Epithelial cell of esophagus (primary cell): ENCODE measurements at regions not wholly inside any gene's neighbourhood (a gene's known extent, or its start where the extent isn't known, plus 50 kb on each side); places are given as distances from the start of the nearest gene placed in this dataset.

Experiments used
- DNase-seq: peaks from one replicate; pipeline ENCODE4 v3.0.0; 2010; ENCODE audit warnings: low read depth
- H3K4me3 ChIP-seq: 2 replicates; pipeline ENCODE4 v1.5.1; 2011; ENCODE audit warnings: mild to moderate bottlenecking, low read length, control low read depth
- TF ChIP-seq, protein P1 (sequence below): IDR thresholded peaks from 2 replicates; pipeline ENCODE4 v1.5.1; 2011; ENCODE audit warnings: low read depth, mild to moderate bottlenecking, low read length, control low read depth, inconsistent platforms; ENCODE audit not compliant: insufficient read depth; ENCODE audit errors: missing control alignments

DNA sequence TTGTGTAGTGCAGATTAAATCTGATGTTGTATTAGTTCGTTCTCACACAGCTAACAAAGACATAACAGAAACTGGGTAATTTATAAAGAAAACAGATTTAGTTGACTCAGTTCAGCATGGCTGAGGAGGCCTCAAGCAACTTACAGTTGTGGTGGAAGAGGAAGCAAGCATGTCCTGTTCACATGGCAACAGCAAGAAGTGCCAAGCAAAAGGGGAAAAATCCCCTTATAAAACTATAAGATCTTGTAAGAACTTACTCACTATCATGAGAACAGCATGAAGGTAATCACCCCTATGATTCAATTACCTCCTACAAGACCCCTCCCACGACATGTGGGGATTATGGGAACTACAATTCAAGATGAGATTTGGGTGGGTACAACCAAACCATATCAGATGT lies 238.6 kb upstream of the PRR16 start:
- TF ChIP-seq, protein P1, sequence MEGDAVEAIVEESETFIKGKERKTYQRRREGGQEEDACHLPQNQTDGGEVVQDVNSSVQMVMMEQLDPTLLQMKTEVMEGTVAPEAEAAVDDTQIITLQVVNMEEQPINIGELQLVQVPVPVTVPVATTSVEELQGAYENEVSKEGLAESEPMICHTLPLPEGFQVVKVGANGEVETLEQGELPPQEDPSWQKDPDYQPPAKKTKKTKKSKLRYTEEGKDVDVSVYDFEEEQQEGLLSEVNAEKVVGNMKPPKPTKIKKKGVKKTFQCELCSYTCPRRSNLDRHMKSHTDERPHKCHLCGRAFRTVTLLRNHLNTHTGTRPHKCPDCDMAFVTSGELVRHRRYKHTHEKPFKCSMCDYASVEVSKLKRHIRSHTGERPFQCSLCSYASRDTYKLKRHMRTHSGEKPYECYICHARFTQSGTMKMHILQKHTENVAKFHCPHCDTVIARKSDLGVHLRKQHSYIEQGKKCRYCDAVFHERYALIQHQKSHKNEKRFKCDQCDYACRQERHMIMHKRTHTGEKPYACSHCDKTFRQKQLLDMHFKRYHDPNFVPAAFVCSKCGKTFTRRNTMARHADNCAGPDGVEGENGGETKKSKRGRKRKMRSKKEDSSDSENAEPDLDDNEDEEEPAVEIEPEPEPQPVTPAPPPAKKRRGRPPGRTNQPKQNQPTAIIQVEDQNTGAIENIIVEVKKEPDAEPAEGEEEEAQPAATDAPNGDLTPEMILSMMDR, result no peak
- DNase-seq, result no peak
- H3K4me3 ChIP-seq, result no peak overlapping the region

GRCh38 chr5:120228262-120229031 lies 235.7 kb upstream of the PRR16 start:
- TF ChIP-seq, protein P1, result peak; percentile 4
- H3K4me3 ChIP-seq, result no peak overlapping the region
- DNase-seq, result peak; percentile 12

GRCh38 chr5:120229036-120229435 lies 235.1 kb upstream of the PRR16 start:
- TF ChIP-seq, protein P1, result no peak
- DNase-seq, result no peak
- no peak overlapping the region for H3K4me3 ChIP-seq

- DNase-seq, result no peak
- no peak overlapping the region for H3K4me3 ChIP-seq
- TF ChIP-seq, protein P1, result no peak
These were observed 232.5 kb upstream of the PRR16 start for GRCh38 chr5:120231563-120231962.

DNA sequence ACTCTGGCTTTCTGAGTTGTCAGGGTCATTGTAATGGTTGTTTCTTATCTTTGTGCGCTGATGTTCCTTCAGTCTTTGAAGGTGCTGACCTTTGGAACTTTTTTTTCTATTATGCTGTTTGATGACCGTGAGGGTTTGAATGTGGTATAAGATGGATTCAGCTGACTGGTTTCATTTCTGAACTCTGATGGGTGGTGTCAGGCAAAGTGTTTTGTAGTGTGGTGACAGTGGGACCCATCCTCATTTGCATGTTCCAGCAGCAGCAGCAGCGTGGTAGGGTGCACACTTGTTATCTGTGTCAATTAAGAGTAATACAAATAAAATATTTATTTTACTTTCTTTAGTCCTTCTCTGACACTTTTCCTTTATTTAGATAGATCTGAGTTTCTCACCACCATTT lies 227.7 kb upstream of the PRR16 start:
- TF ChIP-seq, protein P1, result no peak
- no peak for DNase-seq
- H3K4me3 ChIP-seq, result no peak overlapping the region

- TF ChIP-seq, protein P1, result no peak
- DNase-seq, result no peak
- H3K4me3 ChIP-seq, result no peak overlapping the region
These were observed 225.0 kb upstream of the PRR16 start for GRCh38 chr5:120239086-120239485.

- TF ChIP-seq, protein P1, result no peak
- no peak overlapping the region for H3K4me3 ChIP-seq
- DNase-seq, result no peak
These were observed 223.4 kb upstream of the PRR16 start for GRCh38 chr5:120240706-120241105.
